ENCODE measurements at regions not wholly inside any gene's neighbourhood (a gene's known extent, or its start where the extent isn't known, plus 50 kb on each side); places are given as distances from the start of the nearest gene placed in this dataset.
"Not testable (repeated sequence)": the region's sequence is repeated elsewhere in the genome, so short reads cannot be mapped to it uniquely, and the experiment has no call there.

GRCh38 chr15:87578776-87579175, 677.8 kb downstream of the NTRK3 start:
- DNase-seq (ENCODE audit: low spot score) = peak; percentile 77

GRCh38 chr15:87577336-87577735, 679.2 kb downstream of the NTRK3 start:
- no peak for DNase-seq (ENCODE audit: low spot score)

- no peak for DNase-seq (ENCODE audit: low spot score)
Measured at GRCh38 chr15:87576486-87577176, 679.9 kb downstream of the NTRK3 start.

GRCh38 chr15:87575896-87576473, 680.6 kb downstream of the NTRK3 start:
- no peak for DNase-seq (ENCODE audit: low spot score)

- no peak for DNase-seq (ENCODE audit: low spot score)
Measured at GRCh38 chr15:87573534-87573933, 683.0 kb downstream of the NTRK3 start.

GRCh38 chr15:87573039-87573438, 683.5 kb downstream of the NTRK3 start:
- no peak for DNase-seq (ENCODE audit: low spot score)

GRCh38 chr15:87572381-87572910, 684.1 kb downstream of the NTRK3 start:
- no peak for DNase-seq (ENCODE audit: low spot score)

GRCh38 chr15:87570206-87570605, 686.3 kb downstream of the NTRK3 start:
- DNase-seq (ENCODE audit: low spot score) = no peak

- DNase-seq (ENCODE audit: low spot score) = no peak
Measured at GRCh38 chr15:87569581-87569980, 687.0 kb downstream of the NTRK3 start.

GRCh38 chr15:87567406-87568030, 689.0 kb downstream of the NTRK3 start:
- no peak for DNase-seq (ENCODE audit: low spot score)

GRCh38 chr15:87566236-87566635, 690.3 kb downstream of the NTRK3 start:
- DNase-seq (ENCODE audit: low spot score) = no peak

- no peak for DNase-seq (ENCODE audit: low spot score)
Measured at GRCh38 chr15:87564681-87565080, 691.9 kb downstream of the NTRK3 start.

- DNase-seq (ENCODE audit: low spot score) = no peak
Measured at GRCh38 chr15:87563869-87564268, 692.7 kb downstream of the NTRK3 start.

- DNase-seq (ENCODE audit: low spot score) = no peak
Measured at GRCh38 chr15:87562203-87562602, 694.3 kb downstream of the NTRK3 start.

- no peak for DNase-seq (ENCODE audit: low spot score)
Measured at GRCh38 chr15:87561641-87562040, 694.9 kb downstream of the NTRK3 start.

GRCh38 chr15:87557881-87558280, 698.7 kb downstream of the NTRK3 start:
- DNase-seq (ENCODE audit: low spot score) = no peak

- DNase-seq (ENCODE audit: low spot score) = no peak
Measured at GRCh38 chr15:87556886-87557285, 699.7 kb downstream of the NTRK3 start.

- DNase-seq (ENCODE audit: low spot score) = no peak
Measured at GRCh38 chr15:87549860-87550259, 706.7 kb downstream of the NTRK3 start.

GRCh38 chr15:87549296-87549695, 707.2 kb downstream of the NTRK3 start:
- no peak for DNase-seq (ENCODE audit: low spot score)

GRCh38 chr15:87548590-87548989, 707.9 kb downstream of the NTRK3 start:
- DNase-seq (ENCODE audit: low spot score) = not testable (repeated sequence)

- DNase-seq (ENCODE audit: low spot score) = no peak
Measured at GRCh38 chr15:87547470-87548181, 708.9 kb downstream of the NTRK3 start.

- no peak for DNase-seq (ENCODE audit: low spot score)
Measured at GRCh38 chr15:87538327-87538834, 718.2 kb downstream of the NTRK3 start.
